ENCODE measurements at regions not wholly inside any gene's neighbourhood (a gene's known extent, or its start where the extent isn't known, plus 50 kb on each side); places are given as distances from the start of the nearest gene placed in this dataset.

- no peak overlapping the region for H3K27ac ChIP-seq (ENCODE audit: low read depth, low read length)
- H3K36me3 ChIP-seq (ENCODE audit: control insufficient read depth, low read length), result 0 out of 2 replicates have a peak, but pooled peaks cover 3% of the 10 kb centered on the region
- H4K20me1 ChIP-seq (ENCODE audit: control insufficient read depth, insufficient read depth, low read depth, low read length), result no peaks in the 10 kb centered on the region
These were observed 76.9 kb downstream of the HFE start for GRCh38 chr6:26164120-26164505.

GRCh38 chr6:26165261-26165790 lies 78.1 kb downstream of the HFE start:
- no peaks in the 10 kb centered on the region for H3K9me3 ChIP-seq (ENCODE audit: control insufficient read depth, insufficient read depth, low read length)
- no peak overlapping the region for H3K4me3 ChIP-seq (ENCODE audit: low read length)
- H3K36me3 ChIP-seq (ENCODE audit: control insufficient read depth, low read length), result no peaks in the 10 kb centered on the region
- no peak overlapping the region for H3K27ac ChIP-seq (ENCODE audit: low read depth, low read length)
- H3K4me2 ChIP-seq (ENCODE audit: low read length), result no peak overlapping the region
- H3K79me2 ChIP-seq (ENCODE audit: control insufficient read depth, low read length), result peaks cover 14% of the 10 kb centered on the region
- no peaks in the 10 kb centered on the region for H3K27me3 ChIP-seq (ENCODE audit: control insufficient read depth, low read length)
- no peaks in the 10 kb centered on the region for H4K20me1 ChIP-seq (ENCODE audit: control insufficient read depth, insufficient read depth, low read depth, low read length)
- H3K9me2 ChIP-seq (replicated peaks; ENCODE audit: control insufficient read depth, low read length), result no peaks in the 10 kb centered on the region
- H3K4me1 ChIP-seq (ENCODE audit: control insufficient read depth, low read length), result peaks cover 15% of the 10 kb centered on the region
- peaks cover 9% of the 10 kb centered on the region; the same call in 1 of the 2 replicates for H3F3A ChIP-seq (ENCODE audit: control insufficient read depth, insufficient read depth)
- TF ChIP-seq EZH2phosphoT487 (IDR thresholded peaks at IDR 0.05; ENCODE audit: borderline replicate concordance, low read length), result no peak
- TF ChIP-seq, protein P1, sequence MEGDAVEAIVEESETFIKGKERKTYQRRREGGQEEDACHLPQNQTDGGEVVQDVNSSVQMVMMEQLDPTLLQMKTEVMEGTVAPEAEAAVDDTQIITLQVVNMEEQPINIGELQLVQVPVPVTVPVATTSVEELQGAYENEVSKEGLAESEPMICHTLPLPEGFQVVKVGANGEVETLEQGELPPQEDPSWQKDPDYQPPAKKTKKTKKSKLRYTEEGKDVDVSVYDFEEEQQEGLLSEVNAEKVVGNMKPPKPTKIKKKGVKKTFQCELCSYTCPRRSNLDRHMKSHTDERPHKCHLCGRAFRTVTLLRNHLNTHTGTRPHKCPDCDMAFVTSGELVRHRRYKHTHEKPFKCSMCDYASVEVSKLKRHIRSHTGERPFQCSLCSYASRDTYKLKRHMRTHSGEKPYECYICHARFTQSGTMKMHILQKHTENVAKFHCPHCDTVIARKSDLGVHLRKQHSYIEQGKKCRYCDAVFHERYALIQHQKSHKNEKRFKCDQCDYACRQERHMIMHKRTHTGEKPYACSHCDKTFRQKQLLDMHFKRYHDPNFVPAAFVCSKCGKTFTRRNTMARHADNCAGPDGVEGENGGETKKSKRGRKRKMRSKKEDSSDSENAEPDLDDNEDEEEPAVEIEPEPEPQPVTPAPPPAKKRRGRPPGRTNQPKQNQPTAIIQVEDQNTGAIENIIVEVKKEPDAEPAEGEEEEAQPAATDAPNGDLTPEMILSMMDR (IDR thresholded peaks at IDR 0.05; ENCODE audit: low read depth, low read length, poor library complexity, severe bottlenecking), result no peak

More at GRCh38 chr6:26164120-26164505, 76.9 kb downstream of the HFE start:
- Histone ChIP-seq H3K4me1 (ENCODE audit: control insufficient read depth, low read length) (peaks cover 15% of the 10 kb centered on the region), H3K9me2 (replicated peaks; ENCODE audit: control insufficient read depth, low read length) (no peaks in the 10 kb centered on the region), H3K27me3 (ENCODE audit: control insufficient read depth, low read length) (no peaks in the 10 kb centered on the region), H3K79me2 (ENCODE audit: control insufficient read depth, low read length) (peaks cover 10% of the 10 kb centered on the region), H3K4me3 (ENCODE audit: low read length) (no peak overlapping the region), H3K9me3 (ENCODE audit: control insufficient read depth, insufficient read depth, low read length) (no peaks in the 10 kb centered on the region), H3F3A (ENCODE audit: control insufficient read depth, insufficient read depth) (peaks cover 10% of the 10 kb centered on the region), H3K4me2 (ENCODE audit: low read length) (no peak overlapping the region)
- TF ChIP-seq EZH2phosphoT487 (IDR thresholded peaks at IDR 0.05; ENCODE audit: borderline replicate concordance, low read length), result no peak
- TF ChIP-seq, protein P1 (IDR thresholded peaks at IDR 0.05; ENCODE audit: low read depth, low read length, poor library complexity, severe bottlenecking), result no peak

DNA sequence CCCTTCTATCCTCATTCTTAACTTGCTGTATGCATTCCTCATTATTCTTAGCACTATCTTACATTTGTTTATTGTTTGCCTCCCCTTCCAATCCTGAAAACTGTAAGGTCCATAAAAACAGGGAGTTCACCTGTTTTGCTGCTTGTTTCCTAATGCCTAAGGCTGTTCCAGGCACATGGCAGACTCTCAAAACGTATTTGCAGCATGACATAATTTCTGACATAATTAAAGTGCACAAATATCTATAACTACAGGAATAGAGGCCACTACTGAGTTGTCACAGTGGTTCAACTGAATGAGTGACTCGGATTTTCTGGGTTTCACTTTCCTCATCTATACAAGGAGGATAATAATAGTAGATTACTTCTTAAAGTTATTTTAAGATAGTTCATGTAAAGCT lies 83.0 kb downstream of the HFE start:
- Histone ChIP-seq H3K27me3 (ENCODE audit: control insufficient read depth, low read length) (no peaks in the 10 kb centered on the region), H3K4me3 (ENCODE audit: low read length) (peak overlapping the region; percentile 73), H3K36me3 (ENCODE audit: control insufficient read depth, low read length) (peaks cover 11% of the 10 kb centered on the region; the same call in 1 of the 2 replicates), H3K9me3 (ENCODE audit: control insufficient read depth, insufficient read depth, low read length) (no peaks in the 10 kb centered on the region), H3K79me2 (ENCODE audit: control insufficient read depth, low read length) (peaks cover 42% of the 10 kb centered on the region), H3F3A (ENCODE audit: control insufficient read depth, insufficient read depth) (peaks cover 38% of the 10 kb centered on the region), H3K4me1 (ENCODE audit: control insufficient read depth, low read length) (peaks cover 40% of the 10 kb centered on the region), H3K4me2 (ENCODE audit: low read length) (peak overlapping the region; percentile 89), H3K9me2 (replicated peaks; ENCODE audit: control insufficient read depth, low read length) (no peaks in the 10 kb centered on the region), H4K20me1 (ENCODE audit: control insufficient read depth, insufficient read depth, low read depth, low read length) (no peaks in the 10 kb centered on the region), H3K27ac (ENCODE audit: low read depth, low read length) (peak overlapping the region; percentile 92)
- no peak for TF ChIP-seq EZH2phosphoT487 (IDR thresholded peaks at IDR 0.05; ENCODE audit: borderline replicate concordance, low read length)
- TF ChIP-seq, protein P1 (IDR thresholded peaks at IDR 0.05; ENCODE audit: low read depth, low read length, poor library complexity, severe bottlenecking), result no peak
